Tibial nerve (tissue), 4 donors: ENCODE measurements at regions not wholly inside any gene's neighbourhood (a gene's known extent, or its start where the extent isn't known, plus 50 kb on each side); places are given as distances from the start of the nearest gene placed in this dataset.

Experiments used
- CTCF ChIP-seq, 5 experiments: fragments of 200-600 bp in 3 of 5; fragments of 450-650 bp in 2 of 5; sonication (generic) in 3 of 5; IDR thresholded peaks; one replicate each; pipeline ENCODE4 v1.5.1; 2016 to 2019; ENCODE audit warnings: antibody characterized with exemption in 5 of 5, mild to moderate bottlenecking in 3 of 5, moderate library complexity in 2 of 5
- EP300 ChIP-seq, 2 donors: sonication (generic); formaldehyde crosslinking; IDR thresholded peaks; one replicate each; pipeline ENCODE4 v1.6.1; 2017; ENCODE audit warnings: antibody characterized with exemption in 2 of 2, mild to moderate bottlenecking in 1 of 2

GRCh38 chr7:35399840-35400239, 145.9 kb upstream of the TBX20 start:
- TF ChIP-seq CTCF (IDR thresholded peaks at IDR 0.05): no peak
- no peak for TF ChIP-seq EP300 (IDR thresholded peaks at IDR 0.05)
